Nephron (organoid): ENCODE measurements at regions not wholly inside any gene's neighbourhood (a gene's known extent, or its start where the extent isn't known, plus 50 kb on each side); places are given as distances from the start of the nearest gene placed in this dataset.
A peak's percentile ranks its signal among the peaks of the same experiment; 100 is the strongest.
"Not testable (repeated sequence)": the region's sequence is repeated elsewhere in the genome, so short reads cannot be mapped to it uniquely, and the experiment has no call there.

Experiments
- H3K27ac Mint-ChIP-seq, 3 experiments: 2 replicates each; pipeline ENCODE4 v1.8.0; 2020; ENCODE audit warnings: mixed read lengths in 3 of 3, mild to moderate bottlenecking in 2 of 3, moderate library complexity in 1 of 3
- H3K27me3 Mint-ChIP-seq: 2 replicates; pipeline ENCODE4 v1.8.0; 2021; ENCODE audit warnings: low read depth, mild to moderate bottlenecking, moderate library complexity, mixed read lengths
- H3K36me3 Mint-ChIP-seq: 2 replicates; pipeline ENCODE4 v1.8.0; 2020; ENCODE audit warnings: low read depth, mixed read lengths
- H3K4me1 Mint-ChIP-seq: 2 replicates; pipeline ENCODE4 v1.8.0; 2020; ENCODE audit warnings: mixed read lengths
- H3K4me3 Mint-ChIP-seq, 3 experiments: 2 replicates each; pipeline ENCODE4 v1.8.0; 2020; ENCODE audit warnings: mild to moderate bottlenecking in 3 of 3, mixed read lengths in 3 of 3, moderate library complexity in 2 of 3
- H3K9me3 Mint-ChIP-seq: 2 replicates; pipeline ENCODE4 v1.8.0; 2020; ENCODE audit warnings: mixed read lengths
- TF ChIP-seq, protein P1 (sequence below), 3 experiments: fragments of 200-600 bp; sonication (generic); IDR thresholded peaks; one replicate each; pipeline ENCODE4 v1.5.0; 2021; ENCODE audit warnings: antibody characterized with exemption in 3 of 3; ENCODE audit not compliant: unreplicated experiment in 3 of 3

DNA sequence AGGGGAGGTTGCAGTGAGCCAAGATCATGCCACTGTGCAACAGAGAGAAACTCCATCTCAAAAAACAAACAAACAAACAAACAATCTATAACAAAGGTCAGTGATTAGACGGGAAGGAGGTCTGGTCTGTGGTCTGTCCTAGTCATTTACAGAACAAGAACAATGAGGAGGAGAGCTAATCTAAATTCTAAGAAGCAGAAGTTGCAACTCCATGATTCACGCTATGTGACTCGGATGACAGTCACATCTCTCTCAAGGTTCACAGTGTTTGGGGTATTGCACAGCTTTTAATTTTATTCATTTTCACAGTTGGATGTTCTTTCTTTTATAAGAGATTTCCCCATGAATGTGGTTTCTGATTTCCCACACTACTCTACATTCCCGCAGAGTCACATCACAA, 218.7 kb upstream of the PIEZO2 start:
- peaks cover 15% of the 10 kb centered on the region for H3K4me1 Mint-ChIP-seq
- H3K36me3 Mint-ChIP-seq = no peaks in the 10 kb centered on the region
- H3K27me3 Mint-ChIP-seq = peaks cover 6% of the 10 kb centered on the region
- no peak overlapping the region for H3K4me3 Mint-ChIP-seq
- H3K9me3 Mint-ChIP-seq = peaks cover 4% of the 10 kb centered on the region
- H3K27ac Mint-ChIP-seq = no peak overlapping the region
- TF ChIP-seq, protein P1, sequence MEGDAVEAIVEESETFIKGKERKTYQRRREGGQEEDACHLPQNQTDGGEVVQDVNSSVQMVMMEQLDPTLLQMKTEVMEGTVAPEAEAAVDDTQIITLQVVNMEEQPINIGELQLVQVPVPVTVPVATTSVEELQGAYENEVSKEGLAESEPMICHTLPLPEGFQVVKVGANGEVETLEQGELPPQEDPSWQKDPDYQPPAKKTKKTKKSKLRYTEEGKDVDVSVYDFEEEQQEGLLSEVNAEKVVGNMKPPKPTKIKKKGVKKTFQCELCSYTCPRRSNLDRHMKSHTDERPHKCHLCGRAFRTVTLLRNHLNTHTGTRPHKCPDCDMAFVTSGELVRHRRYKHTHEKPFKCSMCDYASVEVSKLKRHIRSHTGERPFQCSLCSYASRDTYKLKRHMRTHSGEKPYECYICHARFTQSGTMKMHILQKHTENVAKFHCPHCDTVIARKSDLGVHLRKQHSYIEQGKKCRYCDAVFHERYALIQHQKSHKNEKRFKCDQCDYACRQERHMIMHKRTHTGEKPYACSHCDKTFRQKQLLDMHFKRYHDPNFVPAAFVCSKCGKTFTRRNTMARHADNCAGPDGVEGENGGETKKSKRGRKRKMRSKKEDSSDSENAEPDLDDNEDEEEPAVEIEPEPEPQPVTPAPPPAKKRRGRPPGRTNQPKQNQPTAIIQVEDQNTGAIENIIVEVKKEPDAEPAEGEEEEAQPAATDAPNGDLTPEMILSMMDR (IDR thresholded peaks at IDR 0.05; ENCODE audit: unreplicated experiment in 3 of 3) = no peak

GRCh38 chr18:11367351-11367750, 218.0 kb upstream of the PIEZO2 start:
- Mint-ChIP-seq H3K4me1 (peaks cover 15% of the 10 kb centered on the region), H3K36me3 (no peaks in the 10 kb centered on the region), H3K27ac (peak overlapping the region in 1 of 3 experiments; percentile 70), H3K9me3 (peaks cover 4% of the 10 kb centered on the region), H3K4me3 (no peak overlapping the region), H3K27me3 (peaks cover 6% of the 10 kb centered on the region)
- TF ChIP-seq, protein P1 (IDR thresholded peaks at IDR 0.05; ENCODE audit: unreplicated experiment in 3 of 3) = no peak

GRCh38 chr18:11366410-11366809, 217.0 kb upstream of the PIEZO2 start:
- H3K9me3 Mint-ChIP-seq = peaks cover 4% of the 10 kb centered on the region
- H3K27me3 Mint-ChIP-seq = peaks cover 6% of the 10 kb centered on the region
- TF ChIP-seq, protein P1 (IDR thresholded peaks at IDR 0.05; ENCODE audit: unreplicated experiment in 3 of 3) = no peak
- peak overlapping the region in 1 of 3 experiments; percentile 10 for H3K4me3 Mint-ChIP-seq
- peaks cover 15% of the 10 kb centered on the region for H3K4me1 Mint-ChIP-seq
- peak overlapping the region; percentile 2 to 70 (median 38) for H3K27ac Mint-ChIP-seq
- H3K36me3 Mint-ChIP-seq = no peaks in the 10 kb centered on the region

- no peak overlapping the region for H3K27ac Mint-ChIP-seq
- H3K4me3 Mint-ChIP-seq = no peak overlapping the region
- peaks cover 15% of the 10 kb centered on the region for H3K4me1 Mint-ChIP-seq
- no peaks in the 10 kb centered on the region for H3K27me3 Mint-ChIP-seq
- H3K36me3 Mint-ChIP-seq = no peaks in the 10 kb centered on the region
- H3K9me3 Mint-ChIP-seq = no peaks in the 10 kb centered on the region
- TF ChIP-seq, protein P1 (IDR thresholded peaks at IDR 0.05; ENCODE audit: unreplicated experiment in 3 of 3) = no peak
These were observed 213.5 kb upstream of the PIEZO2 start for GRCh38 chr18:11362856-11363255.

DNA sequence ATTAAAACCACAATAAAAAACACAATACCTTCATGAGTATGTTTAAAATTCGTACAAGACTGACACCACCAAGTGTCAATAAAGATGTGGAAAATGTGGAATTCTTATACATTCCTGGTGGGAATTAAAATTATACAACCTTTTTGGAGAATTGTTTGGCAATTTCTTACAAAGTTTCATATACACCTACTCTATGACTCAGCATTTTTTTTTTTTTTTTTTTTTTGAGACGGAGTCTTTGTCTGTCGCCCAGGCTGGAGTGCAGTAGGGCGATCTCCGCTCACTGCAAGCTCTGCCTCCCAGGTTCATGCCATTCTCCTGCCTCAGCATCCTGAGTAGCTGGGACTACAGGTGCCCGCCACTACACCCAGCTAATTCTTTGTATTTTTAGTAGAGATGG, 212.5 kb upstream of the PIEZO2 start:
- H3K4me3 Mint-ChIP-seq, H3K27ac Mint-ChIP-seq, H3K27me3 Mint-ChIP-seq, H3K36me3 Mint-ChIP-seq, H3K9me3 Mint-ChIP-seq: not testable (repeated sequence)
- peaks cover 10% of the 10 kb centered on the region for H3K4me1 Mint-ChIP-seq

GRCh38 chr18:11357678-11358077, 208.3 kb upstream of the PIEZO2 start:
- H3K36me3 Mint-ChIP-seq = no peaks in the 10 kb centered on the region
- H3K27ac Mint-ChIP-seq = no peak overlapping the region
- peaks cover 15% of the 10 kb centered on the region for H3K9me3 Mint-ChIP-seq
- H3K4me3 Mint-ChIP-seq = no peak overlapping the region
- TF ChIP-seq, protein P1 (IDR thresholded peaks at IDR 0.05; ENCODE audit: unreplicated experiment in 3 of 3) = no peak
- H3K27me3 Mint-ChIP-seq = no peaks in the 10 kb centered on the region
- H3K4me1 Mint-ChIP-seq = no peaks in the 10 kb centered on the region

DNA sequence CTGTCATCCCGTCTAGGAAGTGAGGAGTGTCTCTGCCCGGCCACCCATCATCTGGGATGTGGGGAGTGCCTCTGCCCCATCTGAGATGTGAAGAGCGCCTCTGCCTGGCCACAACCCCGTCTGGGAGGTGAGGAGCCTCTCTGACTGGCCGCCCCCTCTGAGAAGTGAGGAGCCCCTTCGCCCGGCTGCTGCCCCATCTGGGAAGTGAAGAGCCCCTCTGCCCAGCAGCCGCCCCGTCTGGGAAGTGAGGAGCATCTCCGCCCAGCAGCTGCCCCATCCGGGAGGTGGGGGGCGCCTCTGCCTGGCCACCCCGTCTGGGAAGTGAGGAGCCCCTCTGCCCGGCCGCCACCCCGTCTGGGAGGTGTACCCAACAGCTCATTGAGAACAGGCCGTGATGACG, 195.2 kb upstream of the PIEZO2 start:
- H3K36me3 Mint-ChIP-seq, H3K4me3 Mint-ChIP-seq, H3K27ac Mint-ChIP-seq, H3K27me3 Mint-ChIP-seq, H3K4me1 Mint-ChIP-seq: not testable (repeated sequence)
- H3K9me3 Mint-ChIP-seq = peaks cover 42% of the 10 kb centered on the region
